ENCODE measurements at regions not wholly inside any gene's neighbourhood (a gene's known extent, or its start where the extent isn't known, plus 50 kb on each side); places are given as distances from the start of the nearest gene placed in this dataset.

- TF ChIP-seq POLR2AphosphoS5 (IDR thresholded peaks at IDR 0.05) (no peak), CTCF (IDR thresholded peaks at IDR 0.05) (no peak), EP300 (IDR thresholded peaks at IDR 0.05) (no peak), POLR2A (IDR thresholded peaks at IDR 0.05) (no peak)
Measured at GRCh38 chr13:65868099-65868498, 1362.0 kb downstream of the PCDH9 start.

All from gastroesophageal sphincter (tissue), 3 donors.